ENCODE measurements at regions not wholly inside any gene's neighbourhood (a gene's known extent, or its start where the extent isn't known, plus 50 kb on each side); places are given as distances from the start of the nearest gene placed in this dataset.

DNA sequence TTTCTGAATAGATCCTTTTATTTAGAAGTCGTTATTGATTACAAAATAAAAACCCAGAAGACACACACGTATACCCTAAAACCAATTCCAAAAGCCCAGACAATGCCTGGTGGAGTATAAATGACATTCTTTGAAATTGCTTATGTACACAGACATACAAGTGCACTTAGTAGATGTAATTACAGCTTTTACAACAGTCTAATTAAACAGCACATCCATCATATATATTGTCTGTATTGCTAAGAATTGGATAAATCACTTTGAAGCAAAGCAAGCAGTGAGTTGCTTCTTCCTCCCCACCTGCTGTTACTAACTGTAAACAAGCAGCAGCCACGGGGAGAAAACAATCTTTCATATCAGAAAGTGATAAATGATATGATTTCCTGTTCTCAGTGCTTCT lies 645.7 kb downstream of the TLL1 start:
- TF ChIP-seq EZH2 (IDR thresholded peaks at IDR 0.05; ENCODE audit: insufficient read depth, poor library complexity, severe bottlenecking) (no peak), EZH2phosphoT487 (IDR thresholded peaks at IDR 0.05; ENCODE audit: insufficient read depth, low read depth) (no peak)

Measured in GM23248 (cell line).